H9 (cell line): ENCODE measurements at regions not wholly inside any gene's neighbourhood (a gene's known extent, or its start where the extent isn't known, plus 50 kb on each side); places are given as distances from the start of the nearest gene placed in this dataset.

Experiments
- DNase-seq: peaks from one replicate; pipeline ENCODE4 v3.0.0-alpha.2; 2017
- H2AFZ ChIP-seq: one replicate; pipeline ENCODE4 v1.6.1; 2013; ENCODE audit warnings: mild to moderate bottlenecking, low read length, control low read depth, moderate library complexity
- H2AK5ac ChIP-seq: 2 replicates; pipeline ENCODE4 v1.6.1; 2013; ENCODE audit warnings: low read length, control low read depth, mixed read lengths; ENCODE audit not compliant: insufficient read length
- H2BK120ac ChIP-seq: one replicate; pipeline ENCODE4 v1.6.1; 2013; ENCODE audit warnings: low read depth, mild to moderate bottlenecking, low read length, control low read depth, inconsistent platforms; ENCODE audit not compliant: poor library complexity, severe bottlenecking
- H2BK12ac ChIP-seq: 2 replicates; pipeline ENCODE4 v1.6.1; 2013; ENCODE audit warnings: low read length, control low read depth, mixed read lengths, low read depth; ENCODE audit not compliant: insufficient read length
- H2BK15ac ChIP-seq: 2 replicates; pipeline ENCODE4 v1.6.1; 2013; ENCODE audit warnings: low read depth, low read length, control low read depth
- H2BK20ac ChIP-seq: one replicate; pipeline ENCODE4 v1.6.1; 2013; ENCODE audit warnings: low read depth, mild to moderate bottlenecking, low read length, control low read depth, inconsistent platforms; ENCODE audit not compliant: poor library complexity, severe bottlenecking
- H2BK5ac ChIP-seq: 2 replicates; pipeline ENCODE4 v1.6.1; 2013; ENCODE audit warnings: low read length, control low read depth, mixed read lengths; ENCODE audit not compliant: insufficient read length
- H3K14ac ChIP-seq: 2 replicates; pipeline ENCODE4 v1.6.1; 2013; ENCODE audit warnings: low read length, control low read depth; ENCODE audit not compliant: insufficient read depth
- H3K18ac ChIP-seq: 2 replicates; pipeline ENCODE4 v1.6.1; 2013; ENCODE audit warnings: low read depth, mild to moderate bottlenecking, mixed read lengths, low read length, control low read depth; ENCODE audit not compliant: insufficient read length
- H3K23ac ChIP-seq: 2 replicates; pipeline ENCODE4 v1.6.1; 2013; ENCODE audit warnings: low read length, control low read depth, mixed read lengths, low read depth; ENCODE audit not compliant: insufficient read length
- H3K23me2 ChIP-seq: 2 replicates; pipeline ENCODE4 v1.6.1; 2013; ENCODE audit warnings: low read depth, mild to moderate bottlenecking, mixed read lengths, low read length, control low read depth; ENCODE audit not compliant: insufficient read length, poor library complexity, severe bottlenecking
- H3K27ac ChIP-seq: 2 replicates; pipeline ENCODE4 v1.5.1; 2013; ENCODE audit warnings: low read length, control low read depth, mixed read lengths, low read depth; ENCODE audit not compliant: insufficient read length
- H3K27me3 ChIP-seq: 2 replicates; pipeline ENCODE4 v1.6.1; 2013; ENCODE audit warnings: low read length, control low read depth, inconsistent platforms; ENCODE audit not compliant: insufficient read depth
- H3K4ac ChIP-seq: 2 replicates; pipeline ENCODE4 v1.6.1; 2013; ENCODE audit warnings: low read depth, mild to moderate bottlenecking, control low read depth, inconsistent platforms, low read length, moderate library complexity
- H3K4me1 ChIP-seq: 2 replicates; pipeline ENCODE4 v1.6.1; 2013; ENCODE audit warnings: low read length, control low read depth, inconsistent platforms; ENCODE audit not compliant: insufficient read depth
- H3K4me2 ChIP-seq: 2 replicates; pipeline ENCODE4 v1.6.1; 2013; ENCODE audit warnings: low read length, control low read depth, mixed read lengths; ENCODE audit not compliant: insufficient read length, insufficient read depth
- H3K56ac ChIP-seq: 2 replicates; pipeline ENCODE4 v1.6.1; 2013; ENCODE audit warnings: low read depth, mild to moderate bottlenecking, mixed read lengths, low read length, control low read depth; ENCODE audit not compliant: insufficient read length
- H3K79me1 ChIP-seq: 2 replicates; pipeline ENCODE4 v1.6.1; 2013; ENCODE audit warnings: low read depth, mild to moderate bottlenecking, moderate library complexity, low read length, control low read depth, inconsistent platforms; ENCODE audit not compliant: insufficient read depth, poor library complexity, severe bottlenecking
- H3K79me2 ChIP-seq: 2 replicates; pipeline ENCODE4 v1.6.1; 2013; ENCODE audit warnings: low read length, control low read depth, inconsistent platforms; ENCODE audit not compliant: insufficient read depth
- H3K9ac ChIP-seq: 2 replicates; pipeline ENCODE4 v1.6.1; 2013; ENCODE audit warnings: low read length, control low read depth, mixed read lengths; ENCODE audit not compliant: insufficient read length; ENCODE audit errors: extremely low read depth
- H3K9me3 ChIP-seq: one replicate; pipeline ENCODE4 v1.6.1; 2013; ENCODE audit warnings: low read depth, low read length, inconsistent platforms; ENCODE audit not compliant: control insufficient read depth
- H3T11ph ChIP-seq: one replicate; pipeline ENCODE4 v1.6.1; 2013; ENCODE audit warnings: mild to moderate bottlenecking, low read length, control low read depth, inconsistent platforms
- H4K20me1 ChIP-seq: one replicate; pipeline ENCODE4 v1.6.1; 2013; ENCODE audit not compliant: control insufficient read depth, insufficient read length, insufficient read depth
- H4K5ac ChIP-seq: 2 replicates; pipeline ENCODE4 v1.6.1; 2013; ENCODE audit warnings: low read depth, mild to moderate bottlenecking, mixed read lengths, low read length, control low read depth; ENCODE audit not compliant: insufficient read length
- H4K8ac ChIP-seq: replicated peaks from 2 replicates; pipeline ENCODE4 v1.6.1; 2013; ENCODE audit warnings: low read length, control low read depth, mixed read lengths, low read depth; ENCODE audit not compliant: insufficient read length
- H4K91ac ChIP-seq: 2 replicates; pipeline ENCODE4 v1.6.1; 2013; ENCODE audit warnings: low read depth, mild to moderate bottlenecking, moderate library complexity, mixed read lengths, low read length, control low read depth; ENCODE audit not compliant: insufficient read length
- H3K27ac Mint-ChIP-seq, 3 experiments: 2 replicates in 2 of 3; 3 replicates in 1 of 3; pipeline ENCODE4 v1.8.0; 2020 to 2021; ENCODE audit warnings: mixed read lengths in 3 of 3, mild to moderate bottlenecking in 1 of 3, moderate library complexity in 1 of 3
- H3K27me3 Mint-ChIP-seq: 2 replicates; pipeline ENCODE4 v1.8.0; 2021; ENCODE audit warnings: low read depth, mild to moderate bottlenecking, moderate library complexity, mixed read lengths
- H3K36me3 Mint-ChIP-seq, 3 experiments: 2 replicates in 2 of 3; 3 replicates in 1 of 3; pipeline ENCODE4 v1.8.0; 2020 to 2021; ENCODE audit warnings: low read depth in 3 of 3, mixed read lengths in 3 of 3; ENCODE audit not compliant: insufficient read depth in 1 of 3
- H3K4me1 Mint-ChIP-seq, 2 experiments: 2 replicates each; pipeline ENCODE4 v1.8.0; 2020; ENCODE audit warnings: mixed read lengths in 2 of 2
- H3K4me3 Mint-ChIP-seq, 2 experiments: 2 replicates in 1 of 2; 3 replicates in 1 of 2; pipeline ENCODE4 v1.8.0; 2020 to 2021; ENCODE audit warnings: mild to moderate bottlenecking in 2 of 2, mixed read lengths in 2 of 2, moderate library complexity in 1 of 2
- H3K9me3 Mint-ChIP-seq, 2 experiments: 2 replicates in 1 of 2; 3 replicates in 1 of 2; pipeline ENCODE4 v1.8.0; 2020; ENCODE audit warnings: mild to moderate bottlenecking in 2 of 2, mixed read lengths in 2 of 2, moderate library complexity in 1 of 2
- TF ChIP-seq, protein P1 (sequence below): fragments of 200-600 bp; sonication (generic); conservative IDR thresholded peaks from 3 replicates; pipeline ENCODE4 v1.8.0; 2021; ENCODE audit warnings: antibody characterized with exemption, mild to moderate bottlenecking

GRCh38 chr3:80261082-80261481 is 493.3 kb upstream of the ROBO1 start:
- Histone ChIP-seq H3K79me1 (no peaks in the 10 kb centered on the region), H3K9ac (no peak overlapping the region), H2BK15ac (no peak overlapping the region), H3K9me3 (no peaks in the 10 kb centered on the region), H3K23ac (no peak overlapping the region), H3K23me2 (no peaks in the 10 kb centered on the region), H3K79me2 (0 out of 2 replicates have a peak, but pooled peaks cover 2% of the 10 kb centered on the region), H3K27ac (no peak overlapping the region), H4K20me1 (no peaks in the 10 kb centered on the region), H2BK5ac (no peak overlapping the region), H3K14ac (no peak overlapping the region), H3K18ac (no peak overlapping the region), H3K27me3 (no peaks in the 10 kb centered on the region), H3T11ph (no peak overlapping the region), H4K8ac (no peak overlapping the region), H2BK20ac (no peak overlapping the region), H3K4me2 (no peak overlapping the region), H3K4ac (no peak overlapping the region), H4K5ac (no peak overlapping the region), H2BK12ac (no peak overlapping the region), H2AK5ac (no peak overlapping the region), H3K56ac (no peak overlapping the region), H2BK120ac (no peak overlapping the region), H3K4me1 (no peaks in the 10 kb centered on the region), H4K91ac (no peak overlapping the region), H2AFZ (no peak overlapping the region)
- Mint-ChIP-seq H3K36me3 (peaks cover 0 to 9% (median 3%) of the 10 kb centered on the region in 3 experiments; a peak in 5 of 7 replicates), H3K4me3 (no peak overlapping the region), H3K27me3 (no peaks in the 10 kb centered on the region), H3K4me1 (peaks cover 6 to 7% of the 10 kb centered on the region in 2 experiments; a peak in 3 of 4 replicates), H3K27ac (peak overlapping the region in 1 of 3 experiments; percentile 10; a peak in 2 of 7 replicates), H3K9me3 (peaks cover 3 to 5% of the 10 kb centered on the region in 2 experiments; a peak in 3 of 5 replicates)
- TF ChIP-seq, protein P1, sequence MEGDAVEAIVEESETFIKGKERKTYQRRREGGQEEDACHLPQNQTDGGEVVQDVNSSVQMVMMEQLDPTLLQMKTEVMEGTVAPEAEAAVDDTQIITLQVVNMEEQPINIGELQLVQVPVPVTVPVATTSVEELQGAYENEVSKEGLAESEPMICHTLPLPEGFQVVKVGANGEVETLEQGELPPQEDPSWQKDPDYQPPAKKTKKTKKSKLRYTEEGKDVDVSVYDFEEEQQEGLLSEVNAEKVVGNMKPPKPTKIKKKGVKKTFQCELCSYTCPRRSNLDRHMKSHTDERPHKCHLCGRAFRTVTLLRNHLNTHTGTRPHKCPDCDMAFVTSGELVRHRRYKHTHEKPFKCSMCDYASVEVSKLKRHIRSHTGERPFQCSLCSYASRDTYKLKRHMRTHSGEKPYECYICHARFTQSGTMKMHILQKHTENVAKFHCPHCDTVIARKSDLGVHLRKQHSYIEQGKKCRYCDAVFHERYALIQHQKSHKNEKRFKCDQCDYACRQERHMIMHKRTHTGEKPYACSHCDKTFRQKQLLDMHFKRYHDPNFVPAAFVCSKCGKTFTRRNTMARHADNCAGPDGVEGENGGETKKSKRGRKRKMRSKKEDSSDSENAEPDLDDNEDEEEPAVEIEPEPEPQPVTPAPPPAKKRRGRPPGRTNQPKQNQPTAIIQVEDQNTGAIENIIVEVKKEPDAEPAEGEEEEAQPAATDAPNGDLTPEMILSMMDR, result no peak
- no peak for DNase-seq
